Stimulated activated CD4-positive, alpha-beta T cell treated with anti-CD3 and anti-CD28 coated beads, TNF-alpha, amount 100 ng/mL, for 1 hour (primary cell): ENCODE measurements at regions not wholly inside any gene's neighbourhood (a gene's known extent, or its start where the extent isn't known, plus 50 kb on each side); places are given as distances from the start of the nearest gene placed in this dataset.

Source experiments
- DNase-seq, 3 donors: peaks; one replicate each; pipeline ENCODE4 v3.0.0-alpha.2; 2020; ENCODE audit warnings: low read depth in 3 of 3, low spot score in 1 of 3

DNA sequence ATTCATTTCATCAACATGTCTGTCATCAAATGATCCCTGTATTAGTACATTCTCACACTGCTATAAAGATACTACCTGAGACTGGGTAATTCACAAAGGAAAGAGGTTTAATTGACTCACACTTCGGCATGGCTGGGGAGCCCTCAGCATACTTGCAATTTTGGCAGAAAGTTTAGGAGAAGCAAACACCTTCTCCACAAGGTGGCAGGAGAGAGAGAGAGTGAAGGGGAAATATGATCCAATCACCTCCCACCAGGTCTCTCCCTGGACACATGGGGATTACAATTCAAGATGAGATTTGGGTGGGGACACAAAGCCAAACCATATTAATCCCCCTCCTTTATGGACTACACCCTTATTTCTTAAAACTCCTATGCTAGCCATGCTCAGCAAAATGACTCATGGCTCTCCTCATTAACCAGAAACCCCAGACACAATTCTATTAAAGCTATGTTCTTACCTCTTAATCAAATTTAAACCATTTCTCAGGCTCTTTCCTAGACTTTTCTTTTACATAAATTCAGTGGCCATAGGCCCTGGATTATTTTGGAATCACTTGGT is 932.3 kb downstream of the FLRT2 start:
- no peak for DNase-seq

DNA sequence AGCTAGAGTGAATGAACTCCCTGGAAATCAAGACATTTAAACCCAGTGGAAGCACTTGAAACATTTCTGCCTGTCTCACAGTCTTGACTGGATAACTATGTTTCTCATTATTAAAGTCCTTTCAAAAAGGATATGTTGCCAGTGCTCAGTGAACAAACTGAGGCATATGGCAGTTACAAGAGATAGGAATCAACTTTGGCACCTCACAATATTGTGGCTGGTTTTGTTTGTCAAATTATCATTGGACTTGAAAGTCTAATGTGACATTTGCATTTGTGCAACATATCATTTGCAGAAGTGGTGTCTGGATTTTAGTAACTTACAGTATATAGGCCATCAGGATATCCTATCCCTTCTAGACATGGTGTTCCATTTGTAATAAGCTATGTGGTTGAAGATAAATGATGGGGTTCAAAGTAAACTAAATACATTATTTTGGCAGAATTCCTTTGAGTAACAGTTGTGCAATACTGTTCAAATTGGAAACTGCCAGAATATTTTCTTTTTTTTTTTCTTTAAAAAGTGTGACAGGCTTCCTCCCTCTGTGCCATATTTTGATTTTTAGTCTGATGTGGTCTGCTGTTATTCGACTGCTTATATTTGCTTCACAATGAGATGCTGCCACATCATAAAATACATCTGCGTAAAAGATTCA is 927.7 kb downstream of the FLRT2 start:
- no peak for DNase-seq

DNA sequence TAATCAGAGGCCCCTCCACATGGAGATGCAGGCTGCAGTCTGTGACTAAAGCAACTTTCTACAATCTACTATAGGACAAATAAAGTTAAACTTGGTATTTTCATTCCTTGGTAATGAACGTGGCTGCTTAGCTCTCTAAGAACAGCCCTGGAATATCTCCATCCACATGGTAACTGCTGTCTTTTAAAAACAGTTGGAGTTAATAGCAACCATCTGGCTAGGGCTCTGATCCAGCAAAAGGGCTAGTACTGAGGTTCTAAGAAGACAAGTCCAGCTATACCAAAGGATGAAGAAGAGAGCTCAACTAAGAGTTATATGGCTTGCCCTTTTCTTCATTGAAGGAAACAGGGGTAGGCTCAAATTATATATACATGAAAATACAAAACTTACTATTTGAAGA is 920.1 kb downstream of the FLRT2 start:
- no peak for DNase-seq

- no peak for DNase-seq
These were observed 912.2 kb downstream of the FLRT2 start for GRCh38 chr14:86442135-86442534.

DNA sequence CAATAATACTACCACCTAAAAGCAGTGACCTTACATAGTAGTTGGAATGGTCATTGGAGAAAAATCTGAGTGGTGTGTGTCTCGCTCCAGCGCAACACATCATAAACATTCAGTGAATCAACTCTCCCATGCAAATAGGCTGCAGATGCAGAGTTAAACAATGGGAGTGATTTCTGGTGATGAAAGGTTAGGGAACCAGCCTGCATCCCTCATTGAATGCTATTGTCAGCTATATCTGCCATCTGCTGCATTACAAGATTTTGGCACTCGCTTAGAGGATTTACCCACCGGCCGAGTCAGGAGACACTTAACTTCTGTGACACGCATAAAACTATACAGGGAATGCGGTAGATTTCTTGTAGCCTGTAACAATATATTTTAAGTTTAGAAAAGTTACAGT is 900.9 kb downstream of the FLRT2 start:
- DNase-seq, result no peak

- DNase-seq, result no peak
These were observed 893.3 kb downstream of the FLRT2 start for GRCh38 chr14:86423214-86423613.

DNA sequence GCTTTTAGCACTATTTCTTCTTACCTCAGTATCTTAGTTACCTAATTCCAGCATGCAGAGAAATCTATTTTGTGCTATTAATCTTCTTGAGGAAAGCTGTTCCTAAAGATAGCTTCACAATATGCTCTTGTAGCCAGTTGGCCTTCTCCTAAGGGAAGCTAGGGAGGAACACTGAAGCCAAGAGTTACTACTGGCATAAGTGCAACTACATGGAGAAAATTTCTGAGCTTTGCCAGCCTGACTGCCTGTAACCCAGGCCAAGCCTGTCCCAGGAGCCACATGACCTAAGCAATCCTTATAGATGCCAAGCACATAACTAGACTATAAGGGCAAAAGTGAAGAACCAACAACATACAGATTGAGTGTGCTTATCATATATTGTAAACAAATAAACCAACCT is 890.2 kb downstream of the FLRT2 start:
- DNase-seq, result no peak

- no peak for DNase-seq
These were observed 884.2 kb downstream of the FLRT2 start for GRCh38 chr14:86414146-86414545.

DNA sequence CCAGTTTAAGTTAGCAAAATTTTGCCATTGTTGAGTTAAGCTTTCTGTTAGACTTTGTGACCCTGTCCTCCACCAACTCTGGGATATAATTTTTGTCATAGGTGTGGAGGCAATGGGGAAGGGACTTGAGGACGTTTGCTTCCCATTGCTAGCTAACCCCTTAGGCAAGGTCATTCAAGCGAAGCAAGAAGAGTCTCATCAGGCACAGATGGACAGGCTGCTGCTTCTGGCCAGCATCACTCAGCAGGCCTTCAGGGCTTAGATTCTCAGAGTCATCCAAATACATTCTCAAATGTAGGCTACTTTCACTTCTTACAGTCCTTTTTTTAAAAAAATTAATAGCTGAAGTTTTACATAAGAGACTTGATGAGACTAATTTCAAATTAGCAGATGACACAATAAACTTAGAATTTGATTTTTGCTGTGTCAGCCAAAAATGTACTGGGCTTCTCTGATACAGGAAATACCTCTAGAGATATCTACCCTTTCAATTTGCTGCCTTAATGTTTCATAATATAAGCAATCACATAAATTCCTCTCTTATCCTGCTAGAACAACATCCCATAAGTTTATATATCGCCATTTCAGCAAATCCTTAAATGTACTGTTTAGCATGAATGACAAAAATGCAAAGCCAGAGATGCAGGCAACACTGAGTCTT is 875.2 kb downstream of the FLRT2 start:
- DNase-seq, result no peak

DNA sequence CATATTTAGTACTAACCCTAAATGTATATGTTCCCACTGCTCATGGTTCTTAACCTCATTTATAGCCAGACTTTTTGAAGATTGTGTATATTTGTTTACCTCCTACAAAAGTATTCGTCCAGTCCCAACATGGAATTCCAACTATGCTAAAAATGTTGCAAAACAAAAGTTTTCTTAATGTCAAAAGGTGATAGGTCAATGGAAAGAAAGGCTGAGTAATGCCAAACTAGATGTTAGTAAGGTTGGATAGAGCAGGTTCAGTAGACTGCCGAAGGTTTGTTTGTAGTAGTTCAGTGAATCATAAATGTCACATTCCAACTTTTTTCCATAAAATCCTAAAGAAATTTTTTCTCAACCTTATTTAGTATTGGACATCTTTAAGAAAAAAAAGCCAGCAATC is 874.5 kb downstream of the FLRT2 start:
- no peak for DNase-seq

- DNase-seq, result no peak
These were observed 872.6 kb downstream of the FLRT2 start for GRCh38 chr14:86402545-86402944.

GRCh38 chr14:86391085-86391484 is 861.1 kb downstream of the FLRT2 start:
- no peak for DNase-seq

GRCh38 chr14:86388216-86388615 is 858.3 kb downstream of the FLRT2 start:
- no peak for DNase-seq

GRCh38 chr14:86373886-86374285 is 843.9 kb downstream of the FLRT2 start:
- no peak for DNase-seq

DNA sequence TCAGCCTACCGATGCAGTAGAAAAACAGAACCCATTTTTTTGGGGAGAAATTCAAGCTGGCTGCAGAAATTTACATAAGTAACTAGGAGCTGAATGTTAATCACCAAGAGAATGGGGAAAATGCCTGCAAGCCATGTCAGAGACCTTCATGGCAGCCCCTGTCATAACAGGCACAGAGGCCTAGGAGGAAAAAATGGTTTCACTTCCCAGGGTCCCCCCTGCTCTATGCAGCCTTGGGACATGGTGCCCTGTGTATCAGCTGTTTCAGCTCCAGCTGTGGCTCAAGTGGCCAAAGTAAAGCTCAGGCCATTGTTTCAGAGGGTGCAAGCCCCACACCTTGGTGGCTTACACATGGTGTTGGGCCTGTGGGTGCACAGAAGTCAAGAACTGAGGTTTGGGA is 842.5 kb downstream of the FLRT2 start:
- no peak for DNase-seq

DNA sequence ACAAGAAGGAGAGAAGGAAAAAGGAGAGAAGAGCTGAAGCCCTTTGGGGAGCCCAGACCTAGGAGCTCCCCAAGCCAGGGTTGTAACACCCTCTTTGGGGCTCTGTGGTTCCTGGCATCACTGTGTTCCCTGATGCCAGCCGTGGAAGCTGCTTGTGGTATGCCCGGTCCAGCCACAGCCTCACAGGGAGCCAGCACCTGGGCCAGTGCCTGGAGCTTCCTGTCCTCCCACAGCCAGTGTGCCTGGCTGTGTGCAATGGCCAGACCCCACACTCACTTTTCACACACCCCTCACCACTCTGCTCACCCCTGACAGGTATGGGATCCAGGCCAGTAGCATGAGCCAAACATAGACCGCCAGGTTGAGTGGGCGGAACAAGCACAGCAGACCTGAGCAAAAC is 834.7 kb downstream of the FLRT2 start:
- no peak for DNase-seq

- DNase-seq, result no peak
These were observed 833.6 kb downstream of the FLRT2 start for GRCh38 chr14:86363576-86363975.

GRCh38 chr14:86363047-86363446 is 833.1 kb downstream of the FLRT2 start:
- DNase-seq, result no peak

DNA sequence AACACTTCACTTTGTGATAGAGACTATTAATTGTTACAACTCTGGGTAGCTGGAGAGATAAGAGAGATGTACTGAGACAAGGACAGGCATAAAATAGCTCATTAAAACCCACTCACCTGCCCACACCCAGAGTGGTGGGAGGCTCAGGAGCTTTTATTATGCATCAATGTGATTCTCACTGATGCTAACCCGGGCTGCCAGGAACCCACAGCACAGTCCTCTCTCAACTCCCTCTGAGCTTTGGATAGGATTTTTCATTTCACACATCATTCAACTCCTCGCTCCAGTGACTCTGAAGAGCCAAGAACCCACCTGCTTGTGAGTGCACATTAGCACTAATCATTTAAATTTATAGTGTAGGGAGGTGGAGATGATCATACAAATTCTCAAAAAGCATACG is 827.9 kb downstream of the FLRT2 start:
- DNase-seq, result no peak

- no peak for DNase-seq
These were observed 827.2 kb downstream of the FLRT2 start for GRCh38 chr14:86357119-86357518.

DNA sequence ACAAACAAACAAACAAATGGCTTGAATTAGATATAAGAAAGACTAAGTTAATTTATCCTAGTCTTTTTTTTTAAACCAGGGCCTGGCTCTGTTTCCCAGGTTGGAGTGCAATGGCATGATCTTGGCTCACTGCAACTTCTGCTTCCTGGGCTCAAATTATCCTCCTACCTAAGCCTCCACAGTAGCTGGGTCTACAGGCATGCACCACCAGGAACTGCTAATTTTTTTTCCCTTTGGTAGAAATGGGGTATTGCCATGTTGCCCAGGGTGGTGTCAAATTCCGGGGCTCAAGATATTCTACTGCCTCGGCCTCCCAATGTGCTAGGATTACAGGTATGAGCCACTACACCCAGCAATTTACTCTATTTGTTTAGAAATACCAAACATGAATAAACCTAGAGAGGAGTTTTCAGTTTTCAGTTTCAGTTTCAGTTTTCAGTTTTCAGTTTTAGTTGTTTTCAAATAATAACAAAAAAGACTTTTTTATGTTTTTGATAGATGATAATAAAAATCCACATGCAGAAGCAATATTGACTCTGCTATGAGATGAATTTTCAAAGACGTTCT is 817.0 kb downstream of the FLRT2 start:
- DNase-seq, result no peak

GRCh38 chr14:86334355-86334754 is 804.4 kb downstream of the FLRT2 start:
- DNase-seq, result no peak

- DNase-seq, result no peak
These were observed 803.5 kb downstream of the FLRT2 start for GRCh38 chr14:86333493-86333892.
